ENCODE measurements at regions not wholly inside any gene's neighbourhood (a gene's known extent, or its start where the extent isn't known, plus 50 kb on each side); places are given as distances from the start of the nearest gene placed in this dataset.
"Not testable (repeated sequence)": the region's sequence is repeated elsewhere in the genome, so short reads cannot be mapped to it uniquely, and the experiment has no call there.

DNA sequence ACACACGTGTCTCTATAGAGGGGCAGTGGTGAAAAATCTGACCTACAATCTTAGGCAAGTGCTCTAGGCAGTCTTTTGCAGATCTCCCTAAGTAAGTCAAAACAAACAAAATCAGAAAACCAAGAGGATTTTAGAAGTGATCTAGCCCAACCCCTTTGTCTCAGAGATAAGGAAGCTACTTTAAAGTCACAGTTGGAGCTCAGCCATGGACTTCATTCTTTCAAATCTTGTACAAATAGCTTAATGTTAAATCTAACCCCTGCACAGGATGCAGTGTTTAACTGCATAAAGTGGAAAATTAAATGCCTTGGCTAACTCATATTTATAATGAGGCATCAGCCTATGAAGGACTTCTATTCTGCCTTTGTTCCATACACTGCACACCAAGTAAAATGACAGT lies 135.1 kb upstream of the RFX3 start:
- H3K36me3 ChIP-seq (ENCODE audit: control insufficient read depth, insufficient read depth, low read length), result no peaks in the 10 kb centered on the region
- H3K9me3 ChIP-seq (ENCODE audit: control insufficient read depth, low read length), result no peaks in the 10 kb centered on the region
- no peaks in the 10 kb centered on the region for H3K4me1 ChIP-seq (ENCODE audit: control insufficient read depth, insufficient read depth, low read length, poor library complexity, severe bottlenecking)
- H3K27ac ChIP-seq (ENCODE audit: low read depth, low read length, severe bottlenecking), result no peak overlapping the region
- H3K4me3 ChIP-seq (ENCODE audit: extremely low read depth, insufficient read depth, low read length, poor library complexity, severe bottlenecking), result no peak overlapping the region
- WGBS, 2 experiments (ENCODE audit: insufficient coverage in 2 of 2), result 86% methylated on average over 1 of the region's 1 CpG; no CpG with 5 or more reads in 1 of the 2 experiments

DNA sequence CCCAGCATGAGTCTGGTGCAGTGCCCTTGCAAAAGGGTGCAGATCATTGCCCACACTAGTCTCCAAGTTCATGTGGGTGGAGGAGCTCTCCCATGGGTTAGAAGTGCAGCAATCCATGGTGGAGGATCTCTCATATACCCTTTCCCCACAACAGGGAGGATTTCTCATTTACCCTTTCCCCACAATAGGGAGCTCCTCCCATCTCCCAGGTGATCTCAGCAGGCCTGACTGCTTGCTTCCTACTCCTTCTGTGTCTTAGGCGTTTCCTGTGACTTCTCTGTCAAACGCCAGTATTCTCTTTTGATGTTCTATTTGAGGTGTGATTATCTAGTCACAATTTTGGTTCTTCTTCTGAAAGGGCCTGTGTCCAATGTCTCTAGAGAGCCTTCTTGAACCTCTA lies 133.8 kb upstream of the RFX3 start:
- no peak overlapping the region for H3K4me3 ChIP-seq (ENCODE audit: extremely low read depth, insufficient read depth, low read length, poor library complexity, severe bottlenecking)
- no peaks in the 10 kb centered on the region for H3K4me1 ChIP-seq (ENCODE audit: control insufficient read depth, insufficient read depth, low read length, poor library complexity, severe bottlenecking)
- H3K27ac ChIP-seq (ENCODE audit: low read depth, low read length, severe bottlenecking), result no peak overlapping the region
- no peaks in the 10 kb centered on the region for H3K9me3 ChIP-seq (ENCODE audit: control insufficient read depth, low read length)
- H3K36me3 ChIP-seq (ENCODE audit: control insufficient read depth, insufficient read depth, low read length), result no peaks in the 10 kb centered on the region
- WGBS, 2 experiments (ENCODE audit: insufficient coverage in 2 of 2), result no CpG with 5 or more reads among the region's 2 CpGs

DNA sequence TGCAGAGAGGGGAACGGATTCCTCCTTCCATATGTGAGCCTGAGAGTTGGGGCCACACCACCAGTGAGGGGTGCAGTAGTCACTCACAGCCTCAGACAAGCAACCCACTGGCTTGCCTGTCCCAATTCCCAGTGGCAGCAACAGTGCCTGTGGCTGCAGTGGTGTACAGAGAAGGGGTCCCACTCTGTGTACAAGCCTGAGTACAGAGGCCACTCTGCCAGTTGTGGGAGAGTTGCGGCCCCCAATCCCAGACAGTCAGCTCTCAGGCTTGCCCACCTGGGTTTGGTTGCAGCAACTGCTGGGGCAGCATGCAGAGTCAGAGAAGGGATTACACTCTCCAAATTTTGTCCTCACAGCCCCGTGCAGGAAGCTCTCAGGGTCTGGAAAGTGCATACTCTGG lies 133.2 kb upstream of the RFX3 start:
- Histone ChIP-seq H3K4me3 (ENCODE audit: extremely low read depth, insufficient read depth, low read length, poor library complexity, severe bottlenecking) (no peak overlapping the region), H3K27ac (ENCODE audit: low read depth, low read length, severe bottlenecking) (no peak overlapping the region), H3K36me3 (ENCODE audit: control insufficient read depth, insufficient read depth, low read length) (no peaks in the 10 kb centered on the region), H3K9me3 (ENCODE audit: control insufficient read depth, low read length) (no peaks in the 10 kb centered on the region), H3K4me1 (ENCODE audit: control insufficient read depth, insufficient read depth, low read length, poor library complexity, severe bottlenecking) (no peaks in the 10 kb centered on the region)
- WGBS, 2 experiments (ENCODE audit: insufficient coverage in 2 of 2), result 85 to 93% methylated on average over 2 of the region's 3 CpGs

DNA sequence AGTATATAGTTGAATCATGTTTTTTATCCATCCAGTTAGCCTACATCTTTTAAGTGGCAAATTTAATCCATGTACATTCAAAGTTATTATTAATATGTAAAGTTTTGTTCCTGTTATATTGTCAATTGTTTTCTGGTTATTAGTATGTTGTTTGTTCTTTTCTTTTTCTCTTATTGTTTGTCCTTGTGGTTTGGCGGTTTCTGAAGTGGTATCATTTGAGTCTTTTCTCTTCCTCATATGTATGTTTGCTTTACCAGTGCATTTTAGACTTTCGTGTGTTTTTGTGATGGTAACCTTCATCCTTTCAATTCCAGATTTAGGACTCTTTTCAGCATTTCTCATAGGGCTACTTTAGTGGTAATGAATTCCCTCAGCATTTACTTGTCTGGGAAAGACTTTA lies 130.4 kb upstream of the RFX3 start:
- Histone ChIP-seq H3K4me1 (ENCODE audit: control insufficient read depth, insufficient read depth, low read length, poor library complexity, severe bottlenecking) (no peaks in the 10 kb centered on the region), H3K4me3 (ENCODE audit: extremely low read depth, insufficient read depth, low read length, poor library complexity, severe bottlenecking) (no peak overlapping the region), H3K9me3 (ENCODE audit: control insufficient read depth, low read length) (no peaks in the 10 kb centered on the region), H3K36me3 (ENCODE audit: control insufficient read depth, insufficient read depth, low read length) (no peaks in the 10 kb centered on the region), H3K27ac (ENCODE audit: low read depth, low read length, severe bottlenecking) (no peak overlapping the region)
- no CpG with 5 or more reads among the region's 2 CpGs for WGBS, 2 experiments (ENCODE audit: insufficient coverage in 2 of 2)

DNA sequence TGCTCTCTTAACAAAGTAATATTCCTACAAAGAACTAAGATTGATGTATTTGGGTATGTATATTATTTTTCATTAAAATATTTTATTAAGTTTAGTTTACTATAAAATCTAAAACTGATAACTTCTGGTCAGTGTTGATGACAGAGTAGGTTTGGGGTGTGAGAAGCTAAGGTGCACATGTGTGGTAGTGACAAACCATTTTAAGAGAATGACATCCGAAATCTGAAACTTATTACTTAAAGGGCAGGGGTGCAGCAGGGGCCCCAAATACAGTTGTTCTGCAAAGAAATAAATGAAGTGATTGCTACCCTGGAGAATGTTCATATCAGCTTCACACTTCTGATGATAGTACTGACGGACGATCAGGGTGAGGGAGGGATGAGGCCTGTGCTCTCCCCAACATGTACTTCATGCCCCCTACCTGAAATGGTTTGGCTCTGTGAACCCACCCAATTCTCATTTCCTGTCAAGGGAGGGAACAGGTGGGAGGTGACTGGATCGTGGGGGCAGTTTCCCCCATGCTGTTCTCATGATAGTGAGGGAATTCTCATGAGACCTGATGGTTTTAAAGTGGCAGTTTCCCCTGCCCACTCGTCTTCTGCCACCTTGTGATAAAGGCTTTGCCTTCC lies 125.3 kb upstream of the RFX3 start:
- Histone ChIP-seq H3K27ac (ENCODE audit: low read depth, low read length, severe bottlenecking) (no peak overlapping the region), H3K4me3 (ENCODE audit: extremely low read depth, insufficient read depth, low read length, poor library complexity, severe bottlenecking) (no peak overlapping the region), H3K4me1 (ENCODE audit: control insufficient read depth, insufficient read depth, low read length, poor library complexity, severe bottlenecking) (no peaks in the 10 kb centered on the region), H3K9me3 (ENCODE audit: control insufficient read depth, low read length) (no peaks in the 10 kb centered on the region), H3K36me3 (ENCODE audit: control insufficient read depth, insufficient read depth, low read length) (no peaks in the 10 kb centered on the region)
- 61 to 85% methylated on average over 4 of the region's 5 CpGs for WGBS, 2 experiments (ENCODE audit: insufficient coverage in 2 of 2)

DNA sequence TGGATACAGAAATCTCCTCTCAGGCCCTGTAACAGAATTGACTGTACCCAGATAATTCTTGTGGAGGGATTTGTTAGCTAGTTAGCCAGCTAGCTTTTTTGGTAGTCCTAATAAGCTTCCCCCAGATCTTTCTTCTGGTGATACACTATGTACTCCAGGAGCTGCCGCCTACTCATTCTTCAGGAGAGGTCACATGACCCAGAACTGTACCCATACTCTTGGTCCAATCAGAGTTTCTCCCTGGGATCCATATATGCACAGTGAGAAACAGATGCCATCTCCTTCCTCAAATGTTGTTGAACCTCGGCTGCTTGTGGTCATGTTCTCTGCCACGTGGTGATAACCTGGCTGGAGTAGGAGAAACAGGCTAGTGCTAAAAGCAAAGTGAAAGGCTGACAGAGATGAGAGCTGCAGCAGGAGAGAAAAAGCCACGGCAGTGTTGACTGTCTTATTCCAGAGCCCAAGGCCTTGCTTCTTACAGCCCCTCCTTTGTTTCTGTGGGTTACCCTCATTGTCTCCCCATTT lies 123.0 kb upstream of the RFX3 start:
- WGBS, 2 experiments (ENCODE audit: insufficient coverage in 2 of 2), result 77 to 85% methylated on average over 2 to 4 of the region's 4 CpGs

DNA sequence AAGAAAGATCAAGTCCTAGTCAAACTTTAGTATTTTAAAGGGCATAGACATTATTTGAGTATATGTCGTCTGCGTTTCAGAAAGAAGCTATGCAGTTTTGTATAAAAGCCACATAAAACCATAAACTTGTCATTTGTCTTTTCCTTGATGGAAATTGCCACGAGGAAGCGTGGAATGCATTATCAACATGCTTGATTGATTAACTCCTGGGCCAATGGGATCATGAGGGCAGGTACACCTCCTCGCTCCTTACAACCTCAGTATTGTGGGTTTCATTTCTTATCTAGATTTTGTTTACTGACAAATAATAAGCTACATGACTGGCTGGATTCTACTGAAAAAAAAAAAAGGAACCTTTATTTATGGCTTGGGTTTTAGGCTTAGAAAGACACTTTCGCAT lies 122.5 kb upstream of the RFX3 start:
- H3K4me3 ChIP-seq (ENCODE audit: extremely low read depth, insufficient read depth, low read length, poor library complexity, severe bottlenecking), result no peak overlapping the region
- no CpG with 5 or more reads among the region's 6 CpGs for WGBS, 2 experiments (ENCODE audit: insufficient coverage in 2 of 2)
- H3K27ac ChIP-seq (ENCODE audit: low read depth, low read length, severe bottlenecking), result no peak overlapping the region
- no peaks in the 10 kb centered on the region for H3K9me3 ChIP-seq (ENCODE audit: control insufficient read depth, low read length)
- no peaks in the 10 kb centered on the region for H3K4me1 ChIP-seq (ENCODE audit: control insufficient read depth, insufficient read depth, low read length, poor library complexity, severe bottlenecking)
- H3K36me3 ChIP-seq (ENCODE audit: control insufficient read depth, insufficient read depth, low read length), result no peaks in the 10 kb centered on the region

More for the DNA sequence above, 123.0 kb upstream of the RFX3 start:
- Histone ChIP-seq H3K27ac (ENCODE audit: low read depth, low read length, severe bottlenecking) (no peak overlapping the region), H3K36me3 (ENCODE audit: control insufficient read depth, insufficient read depth, low read length) (no peaks in the 10 kb centered on the region), H3K4me3 (ENCODE audit: extremely low read depth, insufficient read depth, low read length, poor library complexity, severe bottlenecking) (no peak overlapping the region), H3K4me1 (ENCODE audit: control insufficient read depth, insufficient read depth, low read length, poor library complexity, severe bottlenecking) (no peaks in the 10 kb centered on the region), H3K9me3 (ENCODE audit: control insufficient read depth, low read length) (no peaks in the 10 kb centered on the region)

DNA sequence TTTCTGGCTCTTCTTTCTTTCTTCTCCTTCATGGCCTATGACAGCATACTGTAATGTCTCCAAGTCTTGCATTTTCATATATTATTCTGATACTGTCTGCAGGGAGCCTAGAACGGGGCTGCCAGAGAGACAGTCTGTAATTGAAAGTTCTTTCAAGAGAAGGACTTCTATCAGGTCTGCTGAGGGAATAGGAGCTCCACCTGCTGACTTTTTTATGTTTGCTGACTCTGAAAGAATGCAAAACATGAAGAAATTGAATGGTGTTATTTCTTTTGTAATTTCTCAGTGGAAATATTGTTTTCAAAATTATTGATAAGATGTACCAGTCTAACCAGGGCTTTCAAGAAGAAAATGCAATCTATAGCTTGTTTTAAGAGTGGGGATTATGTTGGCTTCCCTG lies 121.9 kb upstream of the RFX3 start:
- H3K36me3 ChIP-seq (ENCODE audit: control insufficient read depth, insufficient read depth, low read length), result no peaks in the 10 kb centered on the region
- 100% methylated on average over 1 of the region's 1 CpG; no CpG with 5 or more reads in 1 of the 2 experiments for WGBS, 2 experiments (ENCODE audit: insufficient coverage in 2 of 2)
- H3K4me1 ChIP-seq (ENCODE audit: control insufficient read depth, insufficient read depth, low read length, poor library complexity, severe bottlenecking), result no peaks in the 10 kb centered on the region
- H3K9me3 ChIP-seq (ENCODE audit: control insufficient read depth, low read length), result no peaks in the 10 kb centered on the region
- H3K4me3 ChIP-seq (ENCODE audit: extremely low read depth, insufficient read depth, low read length, poor library complexity, severe bottlenecking), result no peak overlapping the region
- H3K27ac ChIP-seq (ENCODE audit: low read depth, low read length, severe bottlenecking), result no peak overlapping the region

DNA sequence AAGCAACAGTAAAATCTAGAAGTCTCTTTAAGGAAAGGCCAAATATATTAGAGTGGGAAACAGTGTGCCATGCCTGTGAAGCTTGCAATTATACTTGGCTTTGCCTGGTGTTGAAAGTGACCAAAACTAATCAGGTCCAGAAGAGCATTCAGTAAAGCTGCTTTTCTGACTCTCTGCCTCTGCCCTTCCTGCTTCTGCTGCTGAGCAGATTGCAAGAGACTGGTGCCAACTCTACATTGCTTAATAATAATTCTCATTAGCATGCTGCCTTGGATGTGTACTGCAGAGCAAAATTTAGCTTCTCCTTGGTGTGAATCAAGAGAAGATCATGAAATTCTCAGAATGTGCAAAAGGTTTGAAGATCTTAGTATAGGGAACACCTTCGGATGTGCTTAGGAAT lies 120.4 kb upstream of the RFX3 start:
- no peaks in the 10 kb centered on the region for H3K4me1 ChIP-seq (ENCODE audit: control insufficient read depth, insufficient read depth, low read length, poor library complexity, severe bottlenecking)
- WGBS, 2 experiments (ENCODE audit: insufficient coverage in 2 of 2), result no CpG with 5 or more reads among the region's 1 CpG
- no peaks in the 10 kb centered on the region for H3K9me3 ChIP-seq (ENCODE audit: control insufficient read depth, low read length)
- H3K4me3 ChIP-seq (ENCODE audit: extremely low read depth, insufficient read depth, low read length, poor library complexity, severe bottlenecking), result no peak overlapping the region
- H3K27ac ChIP-seq (ENCODE audit: low read depth, low read length, severe bottlenecking), result no peak overlapping the region
- H3K36me3 ChIP-seq (ENCODE audit: control insufficient read depth, insufficient read depth, low read length), result no peaks in the 10 kb centered on the region

DNA sequence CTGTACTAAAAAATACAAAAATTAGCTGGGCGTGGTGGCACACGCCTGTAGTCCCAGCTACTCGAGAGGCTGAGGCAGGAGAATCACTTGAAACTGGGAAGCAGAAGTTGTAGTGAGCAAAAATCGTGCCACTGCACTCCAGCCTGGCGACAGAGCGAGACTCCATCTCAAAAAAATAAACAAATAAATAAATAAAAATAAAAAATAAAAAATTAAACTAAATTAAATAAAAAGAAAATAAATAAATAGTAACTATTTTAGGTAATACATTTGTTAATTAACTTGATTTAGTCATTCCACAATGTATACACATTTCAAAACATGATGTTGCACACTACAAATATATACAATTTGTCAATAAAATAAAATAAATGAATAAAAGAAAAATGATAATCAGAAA lies 116.3 kb upstream of the RFX3 start:
- not testable (repeated sequence) for H3K4me3 ChIP-seq (ENCODE audit: extremely low read depth, insufficient read depth, low read length, poor library complexity, severe bottlenecking); H3K4me1 ChIP-seq (ENCODE audit: control insufficient read depth, insufficient read depth, low read length, poor library complexity, severe bottlenecking); H3K9me3 ChIP-seq (ENCODE audit: control insufficient read depth, low read length); H3K36me3 ChIP-seq (ENCODE audit: control insufficient read depth, insufficient read depth, low read length); H3K27ac ChIP-seq (ENCODE audit: low read depth, low read length, severe bottlenecking)
- 90 to 100% methylated on average over 2 to 3 of the region's 6 CpGs for WGBS, 2 experiments (ENCODE audit: insufficient coverage in 2 of 2)

DNA sequence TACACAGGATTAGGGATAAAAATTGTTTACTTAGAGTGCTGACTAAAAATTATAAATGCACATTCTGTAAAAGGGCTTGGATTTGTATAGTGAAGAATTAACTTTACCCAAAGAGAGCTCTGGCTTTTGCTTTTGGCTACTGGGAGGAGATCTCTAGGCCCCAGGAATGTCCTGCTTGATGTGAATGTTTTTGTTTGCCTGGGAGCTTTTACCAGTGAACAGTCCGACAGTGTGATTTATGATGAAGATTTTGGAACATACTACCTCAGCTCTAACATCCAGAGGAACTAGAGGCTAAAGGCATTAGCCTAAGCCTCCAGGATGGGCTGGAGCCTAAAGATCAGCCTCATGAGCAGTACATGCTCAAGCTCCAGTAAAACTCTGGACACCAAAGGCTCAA lies 103.7 kb upstream of the RFX3 start:
- Histone ChIP-seq H3K36me3 (ENCODE audit: control insufficient read depth, insufficient read depth, low read length) (no peaks in the 10 kb centered on the region), H3K4me1 (ENCODE audit: control insufficient read depth, insufficient read depth, low read length, poor library complexity, severe bottlenecking) (no peaks in the 10 kb centered on the region), H3K9me3 (ENCODE audit: control insufficient read depth, low read length) (no peaks in the 10 kb centered on the region), H3K4me3 (ENCODE audit: extremely low read depth, insufficient read depth, low read length, poor library complexity, severe bottlenecking) (no peak overlapping the region), H3K27ac (ENCODE audit: low read depth, low read length, severe bottlenecking) (no peak overlapping the region)
- WGBS, 2 experiments (ENCODE audit: insufficient coverage in 2 of 2), result 100% methylated on average over 1 of the region's 1 CpG; no CpG with 5 or more reads in 1 of the 2 experiments

Data from mesodermal cell (in vitro differentiated cells).